MCF 10A (cell line): ENCODE measurements at regions not wholly inside any gene's neighbourhood (a gene's known extent, or its start where the extent isn't known, plus 50 kb on each side); places are given as distances from the start of the nearest gene placed in this dataset.
A peak's percentile ranks its signal among the peaks of the same experiment; 100 is the strongest.

Experiments used
- BruUV-seq: library from RNA; stranded (reverse); fragments of 400-500 nt; replicated peaks from 2 replicates; lab custom pipeline; 2021; lab: Mats Ljungman, UMichigan
- CTCF ChIA-PET: fragments of 300-600 bp; sonication (Branson Sonifier 250); formaldehyde crosslinking; extraction: SDS; loops from one replicate; lab custom pipeline; 2021; ENCODE audit warnings: antibody characterized with exemption, inconsistent platforms; lab: Yijun Ruan, JAX
- POLR2A ChIA-PET: fragments of 300-600, 350-650 bp; sonication (Branson Sonifier 250); formaldehyde crosslinking; extraction: SDS; loops from one replicate; lab custom pipeline; 2020; ENCODE audit warnings: antibody characterized with exemption, inconsistent platforms; lab: Yijun Ruan, JAX
- DNase-seq: peaks from one replicate; pipeline ENCODE4 v3.0.0-alpha.2; 2018; ENCODE audit not compliant: unreplicated experiment
- H3K27ac Mint-ChIP-seq: one replicate; pipeline ENCODE4 v1.8.0; 2022; ENCODE audit warnings: mild to moderate bottlenecking, low read depth, mixed read lengths; ENCODE audit not compliant: unreplicated experiment
- H3K27me3 Mint-ChIP-seq: one replicate; pipeline ENCODE4 v1.8.0; 2022; ENCODE audit warnings: mixed read lengths; ENCODE audit not compliant: insufficient read depth, unreplicated experiment
- H3K36me3 Mint-ChIP-seq: one replicate; pipeline ENCODE4 v1.8.0; 2022; ENCODE audit warnings: mild to moderate bottlenecking, moderate library complexity, mixed read lengths; ENCODE audit not compliant: insufficient read depth, unreplicated experiment
- H3K4me1 Mint-ChIP-seq: one replicate; pipeline ENCODE4 v1.8.0; 2022; ENCODE audit warnings: mixed read lengths; ENCODE audit not compliant: insufficient read depth, unreplicated experiment
- H3K4me3 Mint-ChIP-seq: one replicate; pipeline ENCODE4 v1.8.0; 2022; ENCODE audit warnings: mild to moderate bottlenecking, moderate library complexity, mixed read lengths; ENCODE audit not compliant: unreplicated experiment
- H3K9me3 Mint-ChIP-seq: one replicate; pipeline ENCODE4 v1.8.0; 2022; ENCODE audit warnings: mixed read lengths; ENCODE audit not compliant: unreplicated experiment
- CTCF ChIP-seq: fragments of 200-600 bp; IDR thresholded peaks from one replicate; pipeline ENCODE4 v1.8.0; 2022; ENCODE audit warnings: antibody characterized with exemption, mild to moderate bottlenecking; ENCODE audit not compliant: unreplicated experiment
- intact Hi-C: fragments of 100-400 bp; cut with micrococcal nuclease; formaldehyde crosslinking; loops from 2 replicates; pipeline ENCODE4 v1.14.1; 2022

GRCh38 chr20:59526242-59527225 lies 77.8 kb upstream of the PHACTR3 start:
- no peaks in the 10 kb centered on the region for H3K9me3 Mint-ChIP-seq
- H3K4me3 Mint-ChIP-seq = no peak overlapping the region
- CTCF ChIA-PET = interaction anchor here (0.6 to 6.1 kb wide), 22 partner anchors 10 to 874 kb away, joined by 3 to 145 read pairs (median 3); no protein-coding TSS in a partner anchor
- H3K27ac Mint-ChIP-seq = no peak overlapping the region
- BruUV-seq = no TSS peak
- H3K36me3 Mint-ChIP-seq = no peaks in the 10 kb centered on the region
- no peaks in the 10 kb centered on the region for H3K4me1 Mint-ChIP-seq
- POLR2A ChIA-PET = interaction anchor here (0.5 kb wide), 1 partner anchor 874 kb away, joined by 3 read pairs; no protein-coding TSS in a partner anchor
- H3K27me3 Mint-ChIP-seq = peaks cover 82% of the 10 kb centered on the region
- intact Hi-C loops = no loop called here
- TF ChIP-seq CTCF = peak; percentile 32
- DNase-seq = no peak

GRCh38 chr20:59530782-59531181 lies 73.6 kb upstream of the PHACTR3 start:
- CTCF ChIA-PET = interaction anchor here (0.6 to 6.1 kb wide), 2 partner anchors 14 to 405 kb away, joined by 3 to 145 read pairs; no protein-coding TSS in a partner anchor

GRCh38 chr20:59537991-59538390 lies 66.3 kb upstream of the PHACTR3 start:
- BruUV-seq = no TSS peak
- H3K27ac Mint-ChIP-seq = no peak overlapping the region
- H3K4me3 Mint-ChIP-seq = no peak overlapping the region
- DNase-seq = no peak
- H3K9me3 Mint-ChIP-seq = no peaks in the 10 kb centered on the region
- H3K4me1 Mint-ChIP-seq = no peaks in the 10 kb centered on the region
- no peak for TF ChIP-seq CTCF
- no peaks in the 10 kb centered on the region for H3K36me3 Mint-ChIP-seq
- intact Hi-C loops = no loop called here
- peaks cover 52% of the 10 kb centered on the region for H3K27me3 Mint-ChIP-seq
- ChIA-PET CTCF (interaction anchor here (0.7 kb wide), 1 partner anchor 213 kb away, joined by 3 read pairs; no protein-coding TSS in a partner anchor), POLR2A (no interaction called here)

More at GRCh38 chr20:59530782-59531181, 73.6 kb upstream of the PHACTR3 start:
- H3K9me3 Mint-ChIP-seq = no peaks in the 10 kb centered on the region
- H3K27me3 Mint-ChIP-seq = peaks cover 40% of the 10 kb centered on the region
- intact Hi-C loops = no loop called here
- no peak for DNase-seq
- BruUV-seq = no TSS peak
- no peaks in the 10 kb centered on the region for H3K36me3 Mint-ChIP-seq
- TF ChIP-seq CTCF = no peak
- H3K4me3 Mint-ChIP-seq = no peak overlapping the region
- POLR2A ChIA-PET = interaction anchor here (0.5 to 0.7 kb wide), 2 partner anchors 12 to 19 kb away, joined by 3 read pairs; no protein-coding TSS in a partner anchor
- H3K27ac Mint-ChIP-seq = no peak overlapping the region
- H3K4me1 Mint-ChIP-seq = no peaks in the 10 kb centered on the region

- intact Hi-C loops = no loop called here
- TF ChIP-seq CTCF = no peak
- Mint-ChIP-seq H3K9me3 (no peaks in the 10 kb centered on the region), H3K27ac (no peak overlapping the region), H3K4me3 (no peak overlapping the region), H3K36me3 (no peaks in the 10 kb centered on the region), H3K27me3 (peaks cover 83% of the 10 kb centered on the region), H3K4me1 (no peaks in the 10 kb centered on the region)
- DNase-seq = no peak
- no TSS peak for BruUV-seq
- CTCF ChIA-PET = interaction anchor here (1.1 to 4.1 kb wide), 3 partner anchors 13 to 52 kb away, joined by 3 to 26 read pairs (median 16); no protein-coding TSS in a partner anchor
- POLR2A ChIA-PET = no interaction called here
These were observed 56.7 kb upstream of the PHACTR3 start for GRCh38 chr20:59547596-59547995.
